Progenitor cell of endocrine pancreas (in vitro differentiated cells): ENCODE measurements at regions not wholly inside any gene's neighbourhood (a gene's known extent, or its start where the extent isn't known, plus 50 kb on each side); places are given as distances from the start of the nearest gene placed in this dataset.
A peak's percentile ranks its signal among the peaks of the same experiment; 100 is the strongest.
"Not testable (repeated sequence)": the region's sequence is repeated elsewhere in the genome, so short reads cannot be mapped to it uniquely, and the experiment has no call there.

Source experiments
- DNase-seq: peaks from one replicate; pipeline ENCODE4 v3.0.0; 2021; ENCODE audit warnings: low spot score; ENCODE audit not compliant: unreplicated experiment
- H3K27ac Mint-ChIP-seq: 2 replicates; pipeline ENCODE4 v1.8.0; 2021; ENCODE audit warnings: mild to moderate bottlenecking, moderate library complexity, mixed read lengths
- H3K27me3 Mint-ChIP-seq: 2 replicates; pipeline ENCODE4 v1.8.0; 2021; ENCODE audit warnings: mixed read lengths
- H3K36me3 Mint-ChIP-seq: 2 replicates; pipeline ENCODE4 v1.8.0; 2022; ENCODE audit warnings: mixed read lengths; ENCODE audit not compliant: insufficient read depth
- H3K4me1 Mint-ChIP-seq: 2 replicates; pipeline ENCODE4 v1.8.0; 2021; ENCODE audit warnings: low read depth, mixed read lengths
- H3K4me3 Mint-ChIP-seq: 2 replicates; pipeline ENCODE4 v1.8.0; 2021; ENCODE audit warnings: low read depth, mild to moderate bottlenecking, moderate library complexity, mixed read lengths
- H3K9me3 Mint-ChIP-seq: 2 replicates; pipeline ENCODE4 v1.8.0; 2021; ENCODE audit warnings: low read depth, mixed read lengths
- CTCF ChIP-seq: fragments of 200-600 bp; sonication (generic); IDR thresholded peaks from one replicate; pipeline ENCODE4 v1.5.0; 2021; ENCODE audit warnings: antibody characterized with exemption, mild to moderate bottlenecking; ENCODE audit not compliant: unreplicated experiment

GRCh38 chr5:57002959-57003485, 51.1 kb upstream of the MIER3 start:
- TF ChIP-seq CTCF, result no peak
- Mint-ChIP-seq H3K36me3 (no peaks in the 10 kb centered on the region), H3K9me3 (no peaks in the 10 kb centered on the region), H3K27me3 (peaks cover 8% of the 10 kb centered on the region), H3K4me1 (peaks cover 5% of the 10 kb centered on the region), H3K4me3 (no peak overlapping the region), H3K27ac (peak overlapping the region; percentile 13)
- DNase-seq, result no peak

GRCh38 chr5:57003566-57003965, 51.6 kb upstream of the MIER3 start:
- H3K4me3 Mint-ChIP-seq, H3K27me3 Mint-ChIP-seq, DNase-seq, H3K36me3 Mint-ChIP-seq, H3K4me1 Mint-ChIP-seq, H3K9me3 Mint-ChIP-seq: not testable (repeated sequence)
- H3K27ac Mint-ChIP-seq, result peak overlapping the region; percentile 23

- Mint-ChIP-seq H3K9me3 (no peaks in the 10 kb centered on the region), H3K27ac (no peak overlapping the region), H3K27me3 (peaks cover 8% of the 10 kb centered on the region), H3K4me1 (peaks cover 5% of the 10 kb centered on the region), H3K36me3 (no peaks in the 10 kb centered on the region), H3K4me3 (no peak overlapping the region)
- no peak for DNase-seq
- no peak for TF ChIP-seq CTCF
Measured at GRCh38 chr5:57004800-57005199, 52.9 kb upstream of the MIER3 start.

DNA sequence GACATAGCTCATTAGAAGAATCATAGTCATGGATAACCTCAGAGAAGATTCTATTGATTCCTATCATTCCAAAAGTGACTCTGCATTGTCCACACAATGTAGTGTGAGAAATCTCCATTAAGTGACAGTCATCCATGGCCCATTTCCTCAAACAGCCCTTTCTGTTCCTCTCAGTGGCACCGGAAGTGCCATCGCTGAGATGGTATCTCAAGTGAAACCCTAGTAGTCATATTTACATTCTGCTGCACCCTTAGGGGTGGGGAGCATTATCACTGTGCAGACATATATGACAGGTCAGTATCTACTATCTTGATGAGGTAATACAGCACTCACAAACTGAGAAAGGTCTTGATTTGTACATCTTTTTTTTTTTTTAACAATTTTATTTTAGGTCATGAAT, 55.4 kb upstream of the MIER3 start:
- Mint-ChIP-seq H3K9me3 (no peaks in the 10 kb centered on the region), H3K4me3 (no peak overlapping the region), H3K4me1 (peaks cover 5% of the 10 kb centered on the region), H3K36me3 (no peaks in the 10 kb centered on the region), H3K27me3 (no peaks in the 10 kb centered on the region), H3K27ac (no peak overlapping the region)
- DNase-seq, result no peak
- TF ChIP-seq CTCF, result no peak

DNA sequence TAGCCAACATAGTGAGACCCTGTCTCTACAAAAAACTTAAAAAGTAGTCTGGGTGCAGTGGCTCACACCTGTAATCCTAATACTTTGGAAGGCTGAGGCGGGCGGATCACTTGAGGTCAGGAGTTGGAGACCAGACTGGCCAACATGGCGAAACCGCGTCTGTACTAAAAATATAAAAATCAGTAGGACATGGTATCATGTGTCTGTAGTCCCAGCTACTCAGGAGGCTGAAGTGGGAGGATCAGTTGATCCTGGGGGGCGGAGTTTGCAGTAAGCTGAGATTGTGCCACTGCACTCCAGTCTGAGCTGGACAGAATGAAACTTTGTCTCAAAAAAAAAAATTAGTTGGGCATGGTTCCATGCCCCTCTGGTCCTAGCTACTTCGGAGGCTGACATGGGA, 57.9 kb upstream of the MIER3 start:
- Mint-ChIP-seq H3K9me3 (no peaks in the 10 kb centered on the region), H3K4me3 (no peak overlapping the region), H3K36me3 (no peaks in the 10 kb centered on the region), H3K27ac (no peak overlapping the region), H3K27me3 (no peaks in the 10 kb centered on the region), H3K4me1 (no peaks in the 10 kb centered on the region)
- DNase-seq, result no peak
- TF ChIP-seq CTCF, result no peak

GRCh38 chr5:57010786-57011185, 58.9 kb upstream of the MIER3 start:
- H3K27ac Mint-ChIP-seq, result no peak overlapping the region

More at GRCh38 chr5:57010786-57011185, 58.9 kb upstream of the MIER3 start:
- no peaks in the 10 kb centered on the region for H3K4me1 Mint-ChIP-seq
- no peaks in the 10 kb centered on the region for H3K27me3 Mint-ChIP-seq
- no peak overlapping the region for H3K4me3 Mint-ChIP-seq
- no peak for DNase-seq
- H3K9me3 Mint-ChIP-seq, result no peaks in the 10 kb centered on the region
- no peak for TF ChIP-seq CTCF
- H3K36me3 Mint-ChIP-seq, result no peaks in the 10 kb centered on the region
